Nephron (organoid): ENCODE measurements at regions not wholly inside any gene's neighbourhood (a gene's known extent, or its start where the extent isn't known, plus 50 kb on each side); places are given as distances from the start of the nearest gene placed in this dataset.

Experiments
- H3K27ac Mint-ChIP-seq, 3 experiments: 2 replicates each; pipeline ENCODE4 v1.8.0; 2020; ENCODE audit warnings: mixed read lengths in 3 of 3, mild to moderate bottlenecking in 2 of 3, moderate library complexity in 1 of 3
- H3K27me3 Mint-ChIP-seq: 2 replicates; pipeline ENCODE4 v1.8.0; 2021; ENCODE audit warnings: low read depth, mild to moderate bottlenecking, moderate library complexity, mixed read lengths
- H3K36me3 Mint-ChIP-seq: 2 replicates; pipeline ENCODE4 v1.8.0; 2020; ENCODE audit warnings: low read depth, mixed read lengths
- H3K4me1 Mint-ChIP-seq: 2 replicates; pipeline ENCODE4 v1.8.0; 2020; ENCODE audit warnings: mixed read lengths
- H3K4me3 Mint-ChIP-seq, 3 experiments: 2 replicates each; pipeline ENCODE4 v1.8.0; 2020; ENCODE audit warnings: mild to moderate bottlenecking in 3 of 3, mixed read lengths in 3 of 3, moderate library complexity in 2 of 3
- H3K9me3 Mint-ChIP-seq: 2 replicates; pipeline ENCODE4 v1.8.0; 2020; ENCODE audit warnings: mixed read lengths
- TF ChIP-seq, protein P1 (sequence below), 3 experiments: fragments of 200-600 bp; sonication (generic); IDR thresholded peaks; one replicate each; pipeline ENCODE4 v1.5.0; 2021; ENCODE audit warnings: antibody characterized with exemption in 3 of 3; ENCODE audit not compliant: unreplicated experiment in 3 of 3

DNA sequence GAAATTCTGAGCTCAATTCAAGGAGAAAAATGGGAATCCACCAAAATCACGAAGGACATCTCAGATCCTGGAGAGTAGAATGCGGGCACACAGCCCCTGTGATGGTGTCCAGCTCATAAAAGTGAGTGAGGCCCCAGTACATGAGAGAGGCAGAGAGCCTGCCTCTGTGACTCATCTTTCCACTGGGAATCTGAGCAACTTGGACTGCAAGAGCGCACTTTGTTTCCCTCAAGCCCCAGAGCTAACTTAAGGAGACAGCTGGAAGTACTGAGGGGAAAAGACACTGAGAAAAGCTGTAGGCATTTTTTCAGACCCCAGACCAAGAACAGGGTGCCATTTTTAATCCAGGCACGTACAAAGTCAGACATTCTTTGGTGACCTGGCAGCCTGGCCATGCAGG, 273.7 kb downstream of the C11orf87 start:
- H3K27me3 Mint-ChIP-seq = no peaks in the 10 kb centered on the region
- H3K27ac Mint-ChIP-seq = no peak overlapping the region
- TF ChIP-seq, protein P1, sequence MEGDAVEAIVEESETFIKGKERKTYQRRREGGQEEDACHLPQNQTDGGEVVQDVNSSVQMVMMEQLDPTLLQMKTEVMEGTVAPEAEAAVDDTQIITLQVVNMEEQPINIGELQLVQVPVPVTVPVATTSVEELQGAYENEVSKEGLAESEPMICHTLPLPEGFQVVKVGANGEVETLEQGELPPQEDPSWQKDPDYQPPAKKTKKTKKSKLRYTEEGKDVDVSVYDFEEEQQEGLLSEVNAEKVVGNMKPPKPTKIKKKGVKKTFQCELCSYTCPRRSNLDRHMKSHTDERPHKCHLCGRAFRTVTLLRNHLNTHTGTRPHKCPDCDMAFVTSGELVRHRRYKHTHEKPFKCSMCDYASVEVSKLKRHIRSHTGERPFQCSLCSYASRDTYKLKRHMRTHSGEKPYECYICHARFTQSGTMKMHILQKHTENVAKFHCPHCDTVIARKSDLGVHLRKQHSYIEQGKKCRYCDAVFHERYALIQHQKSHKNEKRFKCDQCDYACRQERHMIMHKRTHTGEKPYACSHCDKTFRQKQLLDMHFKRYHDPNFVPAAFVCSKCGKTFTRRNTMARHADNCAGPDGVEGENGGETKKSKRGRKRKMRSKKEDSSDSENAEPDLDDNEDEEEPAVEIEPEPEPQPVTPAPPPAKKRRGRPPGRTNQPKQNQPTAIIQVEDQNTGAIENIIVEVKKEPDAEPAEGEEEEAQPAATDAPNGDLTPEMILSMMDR (IDR thresholded peaks at IDR 0.05; ENCODE audit: unreplicated experiment in 3 of 3) = no peak
- H3K4me3 Mint-ChIP-seq = no peak overlapping the region
- no peaks in the 10 kb centered on the region for H3K4me1 Mint-ChIP-seq
- H3K36me3 Mint-ChIP-seq = peaks cover 11% of the 10 kb centered on the region
- peaks cover 65% of the 10 kb centered on the region for H3K9me3 Mint-ChIP-seq

DNA sequence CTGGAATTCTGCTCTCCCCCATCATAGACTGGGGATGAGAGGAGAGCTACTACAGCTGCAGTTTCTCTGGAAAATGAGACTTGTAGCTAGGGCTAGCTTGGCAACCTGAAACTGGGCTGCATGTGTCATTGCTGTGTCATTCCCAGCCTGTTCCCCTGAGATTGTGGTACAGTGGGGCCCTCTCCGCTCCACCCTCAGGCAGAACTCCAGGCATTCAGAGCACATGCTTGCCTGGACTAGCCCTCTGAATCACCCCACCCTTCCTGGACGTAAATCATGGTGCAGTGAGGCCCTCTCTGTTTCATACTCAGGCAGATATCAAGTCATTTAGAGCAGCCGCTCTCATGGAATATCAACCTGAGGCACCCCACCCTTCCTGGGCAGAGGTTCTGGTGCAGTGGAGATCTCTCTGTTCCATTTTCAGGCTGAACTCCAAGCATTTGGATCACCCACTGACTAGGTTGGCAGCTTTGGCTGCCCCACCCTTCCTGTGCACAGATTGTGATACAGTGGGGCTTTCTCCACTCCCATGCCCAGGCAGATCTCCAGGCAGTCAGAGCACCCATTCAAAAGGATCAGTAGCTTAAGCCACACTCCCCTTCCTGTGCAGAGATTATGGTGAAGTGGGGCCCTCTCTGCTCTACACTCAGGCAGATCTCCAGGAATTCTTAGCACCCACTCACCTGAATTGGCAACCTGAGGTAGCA, 274.4 kb downstream of the C11orf87 start:
- H3K4me3 Mint-ChIP-seq = no peak overlapping the region
- H3K27ac Mint-ChIP-seq = no peak overlapping the region
- H3K4me1 Mint-ChIP-seq = no peaks in the 10 kb centered on the region
- H3K9me3 Mint-ChIP-seq = peaks cover 65% of the 10 kb centered on the region
- TF ChIP-seq, protein P1 (IDR thresholded peaks at IDR 0.05; ENCODE audit: unreplicated experiment in 3 of 3) = no peak
- H3K27me3 Mint-ChIP-seq = no peaks in the 10 kb centered on the region
- H3K36me3 Mint-ChIP-seq = peaks cover 11% of the 10 kb centered on the region

DNA sequence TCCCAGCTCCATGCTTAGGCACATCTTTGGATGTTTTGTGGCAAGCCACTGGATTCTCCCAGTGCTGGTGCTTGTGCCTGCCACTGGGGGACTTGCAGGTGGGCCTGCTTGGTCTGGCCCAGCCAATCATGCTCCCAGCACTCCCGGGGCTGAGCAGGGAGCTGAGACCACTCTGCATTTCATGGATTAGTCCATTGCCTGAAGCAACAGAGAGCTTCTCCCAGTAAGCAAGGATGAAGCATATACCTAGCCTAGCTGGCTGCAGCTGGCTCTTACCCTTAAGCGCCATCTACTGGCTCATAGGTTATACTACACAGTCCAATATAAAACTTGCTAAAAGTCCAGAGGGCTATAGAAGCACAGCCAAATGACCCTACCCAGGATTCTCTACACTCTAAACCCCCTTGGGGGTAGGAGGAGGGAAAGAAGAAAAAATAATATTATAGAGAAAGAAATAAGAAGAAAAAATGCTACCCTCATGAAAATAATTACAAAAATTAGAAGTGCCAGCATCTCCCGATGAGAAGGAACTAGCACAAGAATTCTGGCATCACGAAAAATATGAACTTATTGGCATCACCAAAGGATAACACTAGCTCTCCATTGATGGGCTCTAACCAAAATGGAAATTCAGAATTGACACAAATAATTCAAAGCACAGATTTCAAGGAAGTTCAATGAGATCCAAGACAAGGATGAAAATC, 275.3 kb downstream of the C11orf87 start:
- peaks cover 11% of the 10 kb centered on the region for H3K36me3 Mint-ChIP-seq
- no peaks in the 10 kb centered on the region for H3K4me1 Mint-ChIP-seq
- H3K4me3 Mint-ChIP-seq = no peak overlapping the region
- TF ChIP-seq, protein P1 (IDR thresholded peaks at IDR 0.05; ENCODE audit: unreplicated experiment in 3 of 3) = peak; percentile 26 to 59 (median 39)
- H3K9me3 Mint-ChIP-seq = peaks cover 66% of the 10 kb centered on the region
- H3K27me3 Mint-ChIP-seq = no peaks in the 10 kb centered on the region
- no peak overlapping the region for H3K27ac Mint-ChIP-seq

DNA sequence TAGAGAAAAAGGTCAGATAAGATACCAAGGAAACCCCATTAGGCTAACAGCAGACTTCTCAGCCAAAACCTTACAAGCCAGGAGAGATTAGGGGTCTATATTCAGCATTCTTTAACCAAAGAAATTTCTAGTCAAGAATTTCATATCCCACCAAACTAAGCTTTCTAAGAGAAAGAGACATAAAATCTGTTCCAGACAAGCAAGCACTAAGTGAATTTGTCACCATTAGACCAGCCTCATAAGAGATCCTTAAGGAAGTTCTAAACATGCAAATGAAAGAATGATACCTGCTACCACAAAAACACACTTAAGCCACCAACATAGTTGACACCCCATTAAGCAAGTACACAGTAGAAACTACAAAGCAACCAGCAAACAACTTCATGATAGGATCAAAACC, 276.2 kb downstream of the C11orf87 start:
- H3K36me3 Mint-ChIP-seq = peaks cover 11% of the 10 kb centered on the region
- TF ChIP-seq, protein P1 (IDR thresholded peaks at IDR 0.05; ENCODE audit: unreplicated experiment in 3 of 3) = no peak
- H3K27me3 Mint-ChIP-seq = no peaks in the 10 kb centered on the region
- H3K27ac Mint-ChIP-seq = no peak overlapping the region
- peaks cover 61% of the 10 kb centered on the region for H3K9me3 Mint-ChIP-seq
- H3K4me1 Mint-ChIP-seq = no peaks in the 10 kb centered on the region
- H3K4me3 Mint-ChIP-seq = no peak overlapping the region

DNA sequence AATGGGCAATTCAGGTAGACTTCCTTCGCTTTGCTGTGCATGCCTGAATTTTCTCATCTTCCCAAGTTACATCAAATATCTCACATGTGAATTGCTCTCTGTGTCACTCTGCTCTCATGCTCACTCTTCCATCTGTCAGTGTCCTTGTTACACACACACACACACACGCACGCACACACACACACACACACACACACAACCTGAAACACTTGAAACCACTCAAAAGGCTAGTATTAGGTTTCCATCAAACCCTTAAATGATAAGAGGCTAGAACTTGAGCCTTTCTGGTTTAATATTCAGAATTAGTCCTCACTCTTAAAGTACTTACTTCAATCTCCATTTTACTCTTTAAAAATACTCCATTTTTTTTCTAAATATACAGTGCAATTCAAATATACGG, 282.4 kb downstream of the C11orf87 start:
- Mint-ChIP-seq H3K9me3 (peaks cover 15% of the 10 kb centered on the region), H3K4me1 (no peaks in the 10 kb centered on the region), H3K4me3 (no peak overlapping the region), H3K27ac (no peak overlapping the region), H3K36me3 (no peaks in the 10 kb centered on the region), H3K27me3 (no peaks in the 10 kb centered on the region)
- TF ChIP-seq, protein P1 (IDR thresholded peaks at IDR 0.05; ENCODE audit: unreplicated experiment in 3 of 3) = no peak
